HuH-7 (cell line): ENCODE measurements at regions not wholly inside any gene's neighbourhood (a gene's known extent, or its start where the extent isn't known, plus 50 kb on each side); places are given as distances from the start of the nearest gene placed in this dataset.
"Not testable (repeated sequence)": the region's sequence is repeated elsewhere in the genome, so short reads cannot be mapped to it uniquely, and the experiment has no call there.

Experiments used
- DNase-seq: peaks from one replicate; pipeline ENCODE4 v3.0.0; 2011; ENCODE audit warnings: low spot score

- no peak for DNase-seq
Measured at GRCh38 chr9:13439685-13440476, 160.4 kb upstream of the MPDZ start.

- DNase-seq = no peak
Measured at GRCh38 chr9:13437866-13438265, 158.4 kb upstream of the MPDZ start.

- no peak for DNase-seq
Measured at GRCh38 chr9:13436591-13436990, 157.1 kb upstream of the MPDZ start.

- DNase-seq = not testable (repeated sequence)
Measured at GRCh38 chr9:13433453-13433852, 154.0 kb upstream of the MPDZ start.

GRCh38 chr9:13432904-13433303 is 153.4 kb upstream of the MPDZ start:
- DNase-seq = no peak

- DNase-seq = no peak
Measured at GRCh38 chr9:13431692-13432091, 152.2 kb upstream of the MPDZ start.

- DNase-seq = no peak
Measured at GRCh38 chr9:13431222-13431536, 151.7 kb upstream of the MPDZ start.

GRCh38 chr9:13430368-13431221 is 151.1 kb upstream of the MPDZ start:
- DNase-seq = no peak

GRCh38 chr9:13429301-13430190 is 150.1 kb upstream of the MPDZ start:
- no peak for DNase-seq

- no peak for DNase-seq
Measured at GRCh38 chr9:13428766-13429165, 149.3 kb upstream of the MPDZ start.

- DNase-seq = peak; percentile 16
Measured at GRCh38 chr9:13427587-13427986, 148.1 kb upstream of the MPDZ start.

- DNase-seq = no peak
Measured at GRCh38 chr9:13426606-13427005, 147.1 kb upstream of the MPDZ start.

- DNase-seq = no peak
Measured at GRCh38 chr9:13424872-13425271, 145.4 kb upstream of the MPDZ start.

- no peak for DNase-seq
Measured at GRCh38 chr9:13424204-13424603, 144.7 kb upstream of the MPDZ start.

GRCh38 chr9:13414349-13414748 is 134.9 kb upstream of the MPDZ start:
- no peak for DNase-seq

- DNase-seq = no peak
Measured at GRCh38 chr9:13412331-13412730, 132.8 kb upstream of the MPDZ start.

- no peak for DNase-seq
Measured at GRCh38 chr9:13411791-13412190, 132.3 kb upstream of the MPDZ start.

- DNase-seq = no peak
Measured at GRCh38 chr9:13410566-13411031, 131.1 kb upstream of the MPDZ start.

- DNase-seq = no peak
Measured at GRCh38 chr9:13397661-13398060, 118.2 kb upstream of the MPDZ start.

- DNase-seq = no peak
Measured at GRCh38 chr9:13397220-13397619, 117.7 kb upstream of the MPDZ start.

GRCh38 chr9:13396418-13396817 is 116.9 kb upstream of the MPDZ start:
- no peak for DNase-seq

- DNase-seq = no peak
Measured at GRCh38 chr9:13395156-13395555, 115.7 kb upstream of the MPDZ start.
